Amniotic epithelial cell (primary cell): ENCODE measurements at regions not wholly inside any gene's neighbourhood (a gene's known extent, or its start where the extent isn't known, plus 50 kb on each side); places are given as distances from the start of the nearest gene placed in this dataset.
A peak's percentile ranks its signal among the peaks of the same experiment; 100 is the strongest.
"Not testable (repeated sequence)": the region's sequence is repeated elsewhere in the genome, so short reads cannot be mapped to it uniquely, and the experiment has no call there.

Source experiments
- DNase-seq: peaks from one replicate; pipeline ENCODE4 v3.0.0-alpha.2; 2010; ENCODE audit warnings: low read depth

DNA sequence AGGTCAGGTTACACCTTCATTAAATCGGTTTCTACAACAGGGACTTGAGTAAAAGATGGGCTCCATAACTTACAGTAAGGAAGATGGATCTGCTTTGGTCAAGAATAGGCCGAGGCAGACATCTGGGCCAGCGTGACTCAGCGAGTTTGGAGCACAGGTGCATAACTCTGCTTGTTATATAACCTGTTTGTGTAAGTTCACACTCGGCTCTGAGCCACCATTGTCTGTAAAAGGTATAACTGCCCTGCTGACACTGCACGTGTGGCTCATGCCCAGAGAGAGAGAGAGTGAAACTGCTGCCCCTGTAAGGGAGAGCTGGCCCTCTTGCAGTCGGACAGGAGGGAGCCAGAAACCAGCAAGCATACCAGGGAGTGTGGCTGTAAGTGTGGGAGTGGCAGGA lies 737.9 kb upstream of the SLC35B3 start:
- no peak for DNase-seq

DNA sequence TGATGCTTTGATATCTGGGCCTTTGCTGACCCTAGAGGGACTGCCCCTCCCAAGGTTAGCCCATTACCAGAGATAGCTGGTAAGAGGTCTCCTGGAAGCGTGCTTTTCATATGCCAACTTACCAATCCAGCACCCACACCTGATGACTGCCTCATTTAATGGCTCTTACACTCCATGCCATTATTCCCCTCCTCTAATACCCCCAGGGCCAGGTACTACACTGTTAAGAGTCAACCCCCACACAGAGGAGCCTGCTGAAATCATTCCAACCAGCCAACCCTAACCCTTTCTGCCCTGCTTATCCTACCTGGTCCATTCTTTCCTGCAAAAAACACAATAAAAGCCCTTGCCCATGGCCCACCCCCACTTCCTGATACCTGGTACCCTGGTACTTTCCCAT lies 736.8 kb upstream of the SLC35B3 start:
- DNase-seq: no peak

DNA sequence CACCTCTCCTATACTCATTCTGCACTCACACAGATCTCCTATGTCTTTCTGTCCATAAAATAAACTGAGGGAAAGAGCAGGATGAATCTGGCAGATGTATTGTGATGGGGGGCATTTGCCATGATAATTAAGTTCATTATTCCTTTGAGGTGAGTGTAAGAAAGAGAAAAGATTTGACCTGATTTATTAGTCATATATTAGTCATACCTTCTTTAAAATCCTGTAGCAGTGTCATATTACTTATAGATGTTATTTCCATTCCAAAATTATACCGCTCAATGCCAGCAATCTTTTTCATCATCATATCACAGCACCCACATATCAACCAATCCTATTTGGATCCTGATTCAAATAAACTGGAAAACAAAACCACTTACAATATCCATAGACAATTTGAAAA lies 733.3 kb upstream of the SLC35B3 start:
- DNase-seq: no peak

DNA sequence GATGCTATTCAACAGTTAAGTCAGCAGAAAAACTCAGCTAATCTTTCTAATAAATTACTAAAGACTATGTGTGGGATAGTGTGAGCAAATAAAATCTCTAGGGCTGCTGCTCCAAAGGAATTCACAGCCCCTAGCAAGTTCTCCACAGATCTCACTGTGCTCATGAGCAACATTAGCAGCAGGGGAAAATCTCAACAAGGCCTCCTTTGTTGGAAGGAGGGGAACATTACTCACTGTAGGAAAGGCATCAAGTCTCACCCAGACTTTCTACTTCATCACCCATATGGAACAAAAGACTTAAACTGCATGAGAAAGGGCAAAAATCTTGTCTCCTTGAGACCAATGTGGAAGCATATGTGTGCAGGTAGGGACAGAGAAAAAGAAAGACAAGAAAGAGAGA lies 726.4 kb upstream of the SLC35B3 start:
- DNase-seq: no peak

DNA sequence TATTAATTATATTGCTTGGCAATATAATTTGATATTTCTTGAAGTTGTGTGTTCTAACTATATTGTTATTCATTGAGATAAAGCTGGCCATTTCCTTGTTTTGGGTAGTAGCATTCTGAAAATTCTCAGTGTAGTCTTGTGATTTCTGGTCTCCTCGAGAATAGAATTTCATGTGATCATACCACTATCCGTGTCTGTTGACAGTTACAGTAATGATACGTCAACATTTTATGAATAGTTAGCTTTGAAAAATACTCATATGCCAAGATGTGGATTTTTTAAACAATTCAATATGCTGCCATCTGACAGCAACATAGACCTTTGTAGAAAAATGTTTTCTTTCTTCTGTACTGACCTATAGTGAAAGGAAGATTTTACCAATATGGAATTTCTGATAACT lies 723.7 kb upstream of the SLC35B3 start:
- DNase-seq: no peak

DNA sequence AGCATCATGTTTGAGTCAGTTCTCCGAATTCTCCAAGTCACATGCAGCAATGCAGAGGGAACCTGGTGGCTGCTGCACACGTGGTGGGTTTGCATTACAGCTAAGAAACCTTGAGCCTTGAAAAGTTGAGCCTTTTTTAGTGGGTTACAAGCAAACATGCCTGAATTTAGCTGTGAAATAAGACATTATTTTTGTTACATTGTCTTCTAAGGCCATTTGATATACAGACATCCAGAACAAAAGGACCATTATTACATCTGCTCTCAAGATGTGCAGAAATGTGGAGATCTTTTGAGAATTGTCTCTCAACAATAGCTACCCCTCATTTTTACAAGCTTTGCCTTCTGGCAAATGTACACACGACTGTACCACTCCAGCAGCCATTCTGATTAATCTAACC lies 720.5 kb upstream of the SLC35B3 start:
- no peak for DNase-seq

DNA sequence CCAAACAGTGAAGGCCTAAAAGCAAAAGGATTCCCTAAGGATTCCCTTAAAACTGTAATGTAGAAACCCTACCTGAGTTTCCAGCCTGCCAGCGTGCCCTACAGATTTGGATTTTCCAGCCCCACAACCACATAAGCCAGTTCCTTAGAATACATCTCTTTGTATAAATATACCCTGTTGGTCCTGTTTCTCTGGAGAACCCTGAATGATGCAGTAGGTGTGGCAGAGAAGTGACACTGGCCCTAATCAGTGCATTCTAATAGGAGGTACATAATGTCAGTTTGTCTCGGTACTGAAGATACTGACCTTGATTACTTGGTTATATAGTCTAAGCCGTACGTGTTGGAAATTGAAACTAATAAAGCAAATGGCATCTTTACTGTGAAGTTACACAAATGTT lies 707.8 kb upstream of the SLC35B3 start:
- no peak for DNase-seq

DNA sequence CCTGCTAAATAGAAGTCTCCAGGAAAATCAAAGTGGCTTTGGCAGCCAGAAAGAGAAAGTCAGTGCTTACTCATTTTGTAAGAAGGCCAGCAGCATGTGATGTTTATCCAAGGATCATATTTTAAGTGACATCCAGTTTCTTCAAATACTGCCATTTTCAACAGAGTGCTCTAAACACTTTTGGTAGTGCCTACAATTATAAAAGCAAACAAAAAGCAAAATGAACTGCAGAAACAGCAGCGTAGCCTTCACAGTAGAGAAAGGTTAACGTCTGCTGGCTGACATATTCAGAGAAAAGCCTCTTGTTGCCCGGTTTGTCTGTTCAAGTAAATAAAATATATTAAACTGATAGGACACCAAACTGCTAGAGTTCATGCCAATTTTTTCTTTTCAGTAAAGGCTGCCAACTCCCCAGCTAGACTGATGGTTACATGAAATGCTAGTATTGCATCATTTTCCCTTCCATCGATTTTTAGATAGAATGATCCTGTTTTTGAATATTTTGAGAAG lies 705.7 kb upstream of the SLC35B3 start:
- DNase-seq: no peak

DNA sequence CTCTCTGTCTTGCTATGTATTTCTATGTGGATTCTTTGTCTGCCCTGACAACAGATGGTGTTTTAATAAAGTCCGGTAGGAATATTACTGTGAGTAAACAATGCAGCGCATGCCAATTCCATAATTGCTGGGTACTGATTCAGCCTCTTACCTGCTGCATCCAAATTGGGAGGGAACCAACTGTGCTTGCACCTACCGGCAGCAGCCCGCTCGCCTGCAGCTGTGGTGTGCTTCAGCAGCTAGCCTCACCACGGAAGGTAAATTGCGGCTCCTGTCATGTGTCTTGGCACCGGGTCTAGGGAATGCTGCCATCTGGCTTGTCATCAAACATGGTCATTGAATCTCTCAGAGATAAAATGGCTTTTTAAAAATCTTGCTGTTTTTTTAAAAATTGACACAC lies 704.8 kb upstream of the SLC35B3 start:
- no peak for DNase-seq

DNA sequence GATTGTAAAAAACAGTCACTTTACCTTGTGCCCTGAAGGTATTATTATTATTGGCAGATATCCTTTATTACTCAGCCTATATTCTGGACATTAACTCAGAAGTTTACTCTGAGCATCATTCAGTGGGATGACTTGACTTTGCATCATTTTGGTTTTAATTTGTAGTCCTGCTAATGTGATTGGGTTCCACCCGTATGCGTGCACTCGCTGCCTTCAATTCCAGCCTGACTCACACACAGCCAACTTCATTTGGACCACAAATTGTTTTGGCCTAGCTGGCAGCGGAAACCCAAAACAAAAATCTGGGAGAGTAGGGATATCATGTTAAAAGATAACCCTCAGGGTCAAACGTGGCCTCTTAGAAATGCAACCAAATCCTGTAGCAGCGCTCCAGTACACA lies 704.4 kb upstream of the SLC35B3 start:
- DNase-seq: no peak

DNA sequence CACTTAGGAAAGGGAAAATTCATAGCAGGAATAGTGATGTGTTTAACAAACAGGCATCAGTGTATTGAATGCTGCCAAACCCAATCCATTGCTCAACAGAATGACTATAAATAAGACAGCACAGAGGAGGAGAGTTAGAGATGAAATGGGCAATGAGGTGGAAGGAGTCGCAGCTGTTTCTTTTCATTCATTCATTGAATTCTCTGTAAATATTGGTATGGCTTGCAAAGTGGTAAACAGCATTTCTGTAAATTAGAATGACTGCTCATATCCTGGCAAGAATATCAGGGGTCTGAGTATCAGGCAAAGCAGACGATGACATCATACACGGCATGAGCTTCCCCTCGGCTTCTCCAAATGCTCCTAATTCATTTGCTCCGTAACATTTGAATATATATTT lies 703.6 kb upstream of the SLC35B3 start:
- no peak for DNase-seq

DNA sequence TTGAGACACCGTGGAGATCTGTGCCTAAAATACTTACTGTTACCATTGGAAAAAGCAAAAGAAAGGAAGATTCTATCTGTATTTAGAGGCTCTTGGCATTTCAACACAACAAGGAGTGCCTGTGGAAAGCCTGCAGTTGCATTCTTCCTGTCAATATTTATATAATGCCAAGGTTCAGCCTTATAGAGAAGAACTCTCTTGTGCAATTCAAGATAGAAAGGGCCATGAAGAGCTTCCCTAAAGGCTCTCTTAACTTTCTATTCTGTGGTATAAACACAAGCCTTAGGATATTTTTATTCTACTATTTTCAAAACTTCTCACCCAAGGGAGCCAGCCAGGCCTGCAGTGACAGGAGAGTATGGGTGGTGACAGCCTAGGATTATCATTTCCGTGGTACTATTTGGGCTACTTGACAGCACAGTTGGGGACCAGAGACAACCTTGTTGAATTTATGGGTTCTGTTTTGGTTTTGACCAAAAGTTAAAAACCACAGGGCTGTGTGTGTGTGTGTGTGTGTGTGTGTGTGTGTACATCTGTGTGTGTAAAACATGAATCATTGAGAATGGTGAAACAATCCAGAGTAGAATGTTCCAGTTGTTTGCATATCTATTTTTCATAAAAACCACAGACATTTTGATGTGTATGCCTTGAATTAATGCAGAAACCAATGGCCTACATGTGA lies 700.9 kb upstream of the SLC35B3 start:
- DNase-seq: peak; percentile 45

DNA sequence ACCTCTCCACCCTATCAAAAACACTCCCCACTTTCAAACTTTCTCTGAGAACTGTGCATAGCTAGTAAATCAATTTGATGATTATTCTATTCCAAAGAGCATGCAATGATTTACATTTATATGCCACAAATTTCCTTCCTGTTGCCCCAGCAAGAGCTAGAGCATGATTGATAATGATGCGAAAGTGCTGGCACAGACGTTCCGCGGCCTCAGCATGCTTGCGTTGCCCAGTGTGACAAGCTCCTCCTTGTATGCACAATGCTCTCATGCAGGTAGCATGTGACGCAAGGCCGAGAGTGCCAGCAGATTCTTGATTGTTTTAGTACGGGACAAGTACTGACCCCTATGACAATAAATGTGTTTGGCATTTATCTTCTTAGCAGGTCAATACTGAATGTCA lies 696.3 kb upstream of the SLC35B3 start:
- DNase-seq: no peak

DNA sequence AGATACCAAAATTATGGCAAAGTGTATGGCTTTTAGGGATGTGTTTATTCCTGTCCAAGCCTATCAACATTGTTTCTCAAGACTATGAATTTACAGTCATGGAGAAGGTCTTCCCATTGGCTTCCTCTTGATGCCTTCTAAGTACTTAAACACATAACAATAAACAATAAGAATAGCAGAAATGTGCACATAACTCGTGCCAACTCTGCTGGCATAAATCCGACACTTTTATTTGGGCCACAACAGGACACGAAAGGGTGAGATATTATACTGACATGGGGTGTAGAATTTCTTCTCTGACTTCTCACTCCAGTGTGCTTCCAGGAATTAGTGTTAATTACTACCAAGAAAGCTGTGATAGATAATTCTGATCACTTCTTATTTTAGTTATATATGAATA lies 695.9 kb upstream of the SLC35B3 start:
- DNase-seq: no peak

DNA sequence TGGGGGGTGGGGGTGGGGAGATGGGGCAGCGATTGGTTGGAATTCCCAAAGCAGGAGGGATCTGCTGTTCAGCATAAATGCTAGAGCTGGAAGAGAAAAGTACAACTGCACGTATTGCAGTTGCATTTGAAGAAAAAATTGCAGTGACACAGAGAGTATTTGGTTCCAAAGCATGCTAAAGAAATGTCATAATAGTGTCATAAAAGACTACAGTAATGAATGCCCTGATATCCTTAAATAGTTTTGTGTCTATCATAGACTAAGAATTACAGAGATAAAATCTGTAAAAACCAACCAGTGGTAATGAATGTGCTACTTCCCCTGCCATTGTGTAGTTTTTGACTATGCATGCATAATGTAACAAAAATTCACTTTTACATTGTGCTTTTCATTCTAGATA lies 693.6 kb upstream of the SLC35B3 start:
- no peak for DNase-seq

DNA sequence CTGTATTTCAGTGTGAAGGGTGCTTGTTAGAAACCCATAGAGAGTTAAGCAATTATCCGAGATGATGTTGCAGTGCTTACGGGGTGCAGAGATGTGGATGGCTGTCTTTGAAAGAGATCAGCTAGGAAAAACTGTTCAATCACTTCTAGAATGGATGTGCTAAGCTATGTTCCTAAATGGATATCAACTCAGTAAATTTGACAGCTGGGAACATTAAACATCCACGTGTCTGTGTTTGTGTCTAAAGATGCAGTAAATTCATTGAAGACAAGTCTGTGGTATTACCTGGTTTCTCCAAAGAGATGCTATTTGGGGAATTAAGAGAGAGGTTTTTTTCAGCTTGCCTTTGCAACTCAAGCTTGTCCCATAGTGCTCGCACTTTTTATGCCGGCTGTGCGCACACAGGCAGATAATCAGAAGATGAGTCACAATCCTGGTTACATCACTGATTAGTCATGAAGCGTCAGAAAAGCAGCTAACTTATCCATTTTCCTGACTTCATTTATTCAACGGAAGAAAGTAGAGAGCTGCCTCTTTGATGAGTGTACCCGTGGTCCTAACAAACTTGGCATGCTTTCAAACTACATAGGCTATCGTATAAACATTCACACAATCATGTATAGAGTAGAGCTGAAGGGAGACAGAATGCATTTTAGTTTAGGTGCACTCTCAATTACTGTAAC lies 691.7 kb upstream of the SLC35B3 start:
- peak; percentile 78 for DNase-seq

DNA sequence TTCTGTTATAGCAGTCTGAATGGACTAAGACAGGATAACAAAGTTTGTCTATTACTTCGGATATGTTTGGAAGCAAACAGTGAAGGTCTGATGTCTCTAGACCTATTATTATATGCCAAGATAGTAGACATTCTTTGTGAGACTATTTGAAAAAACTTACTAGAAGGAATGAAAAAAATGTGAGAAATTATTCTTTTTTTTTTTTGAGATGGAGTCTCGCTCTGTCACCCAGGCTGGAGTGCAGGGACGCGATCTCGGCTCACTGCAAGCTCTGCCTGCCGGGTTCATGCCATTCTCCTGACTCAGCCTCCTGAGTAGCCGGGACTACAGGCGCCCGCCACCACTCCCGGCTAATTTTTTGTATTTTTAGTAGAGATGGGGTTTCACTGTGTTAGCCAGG lies 690.7 kb upstream of the SLC35B3 start:
- not testable (repeated sequence) for DNase-seq

DNA sequence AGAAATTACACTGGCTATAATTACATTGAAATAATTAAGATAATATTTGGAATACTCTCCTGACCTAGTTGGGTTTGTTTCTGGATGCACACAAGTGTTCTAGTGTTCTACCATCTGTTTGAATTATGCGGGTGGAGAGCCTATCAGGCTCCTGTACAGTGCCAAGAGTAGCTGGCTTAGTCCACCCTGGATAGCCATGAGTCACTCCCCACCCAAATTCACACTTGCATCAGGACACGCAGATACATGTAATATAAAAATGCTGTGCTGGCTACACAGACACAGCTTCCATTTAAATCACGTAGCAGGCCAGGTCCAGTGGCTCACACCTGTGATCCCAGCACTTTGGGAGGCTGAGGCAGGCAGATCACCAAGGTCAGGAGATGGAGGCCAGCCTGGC lies 686.2 kb upstream of the SLC35B3 start:
- no peak for DNase-seq

DNA sequence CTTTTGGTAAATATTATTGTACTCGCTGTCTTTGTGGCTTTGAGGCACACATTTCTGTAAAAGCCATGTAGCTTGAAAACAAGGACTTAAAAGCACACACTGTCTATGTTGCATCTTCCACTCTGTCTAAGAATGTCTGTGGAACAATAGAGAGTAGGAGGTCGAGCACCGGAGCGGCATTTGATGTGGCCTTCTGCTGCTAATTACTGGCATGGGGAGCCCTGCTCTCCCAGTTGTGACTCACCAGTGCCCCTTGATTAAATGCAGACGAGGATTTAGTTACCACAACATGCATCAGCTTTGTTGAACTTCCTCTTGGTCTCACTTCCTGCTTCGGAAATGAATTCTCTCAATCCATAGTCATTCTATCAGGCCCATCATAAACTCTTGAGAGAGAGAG lies 680.7 kb upstream of the SLC35B3 start:
- DNase-seq: peak; percentile 12

DNA sequence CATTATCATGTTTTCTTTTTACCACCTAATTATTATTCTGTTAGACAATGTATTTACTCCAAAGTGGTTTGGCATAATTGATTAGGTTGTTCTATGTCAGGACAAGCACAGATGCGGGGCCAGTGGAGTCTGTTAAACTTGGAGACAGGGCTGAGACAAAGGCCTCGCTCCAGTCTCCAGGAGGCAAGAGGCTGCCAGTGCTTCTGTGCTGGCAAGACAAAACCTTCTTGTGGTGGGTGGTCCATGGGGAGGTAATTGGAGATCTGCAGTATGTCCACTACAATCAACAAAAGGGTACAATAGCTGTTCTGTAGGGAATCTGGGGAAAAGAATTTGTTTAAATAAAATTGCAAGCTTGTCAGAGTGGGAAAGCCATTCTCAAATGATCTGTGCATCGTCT lies 677.2 kb upstream of the SLC35B3 start:
- no peak for DNase-seq

DNA sequence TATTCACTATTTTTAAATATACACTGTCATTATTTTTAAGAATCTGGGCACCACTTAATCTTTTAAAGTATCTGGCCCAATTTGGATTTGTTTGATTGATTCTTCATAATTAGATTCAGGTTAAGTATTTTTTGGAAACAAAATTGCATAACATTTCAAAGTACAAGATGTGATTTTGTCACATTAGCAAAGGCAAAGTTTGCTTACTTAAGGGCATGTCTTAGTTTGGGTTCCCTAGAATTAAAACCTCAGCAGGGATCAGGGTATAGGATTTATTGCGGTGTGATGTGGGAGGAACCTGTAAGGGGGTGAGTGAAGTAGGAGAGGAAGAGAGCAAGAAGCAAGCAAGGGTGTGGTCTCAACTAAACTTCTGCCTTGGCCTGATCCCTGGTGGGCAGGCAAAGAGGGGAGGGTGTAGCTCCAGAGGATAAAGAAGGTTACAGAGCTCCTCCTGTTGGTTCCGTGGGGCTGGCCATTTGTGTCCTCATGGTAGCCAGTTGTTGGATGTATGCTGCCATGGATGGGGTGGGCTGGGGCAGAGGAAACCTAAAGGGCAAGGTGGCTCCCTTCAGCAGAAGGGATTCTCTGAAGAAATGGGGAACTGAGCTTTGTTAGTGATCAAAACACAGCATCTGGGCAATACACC lies 668.7 kb upstream of the SLC35B3 start:
- DNase-seq: no peak

DNA sequence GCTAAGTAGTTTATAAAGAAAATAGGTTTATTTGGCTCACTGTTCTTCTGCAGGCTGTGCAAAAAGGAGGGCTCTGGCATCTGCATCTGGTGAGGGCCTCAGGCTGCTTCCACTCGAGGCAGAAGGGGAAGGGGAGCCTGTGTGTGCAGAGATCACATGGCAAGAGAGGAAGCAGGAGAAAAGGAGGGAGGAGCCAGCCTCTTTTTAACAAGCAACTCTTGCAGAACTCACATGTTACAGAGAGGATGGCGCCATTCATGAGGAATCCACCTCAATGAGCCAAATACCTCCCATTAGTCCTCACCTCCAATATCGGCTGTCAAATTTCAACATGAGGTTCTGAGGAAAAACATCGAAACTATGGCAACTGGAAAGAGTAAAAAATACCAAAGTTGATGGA lies 666.6 kb upstream of the SLC35B3 start:
- no peak for DNase-seq

DNA sequence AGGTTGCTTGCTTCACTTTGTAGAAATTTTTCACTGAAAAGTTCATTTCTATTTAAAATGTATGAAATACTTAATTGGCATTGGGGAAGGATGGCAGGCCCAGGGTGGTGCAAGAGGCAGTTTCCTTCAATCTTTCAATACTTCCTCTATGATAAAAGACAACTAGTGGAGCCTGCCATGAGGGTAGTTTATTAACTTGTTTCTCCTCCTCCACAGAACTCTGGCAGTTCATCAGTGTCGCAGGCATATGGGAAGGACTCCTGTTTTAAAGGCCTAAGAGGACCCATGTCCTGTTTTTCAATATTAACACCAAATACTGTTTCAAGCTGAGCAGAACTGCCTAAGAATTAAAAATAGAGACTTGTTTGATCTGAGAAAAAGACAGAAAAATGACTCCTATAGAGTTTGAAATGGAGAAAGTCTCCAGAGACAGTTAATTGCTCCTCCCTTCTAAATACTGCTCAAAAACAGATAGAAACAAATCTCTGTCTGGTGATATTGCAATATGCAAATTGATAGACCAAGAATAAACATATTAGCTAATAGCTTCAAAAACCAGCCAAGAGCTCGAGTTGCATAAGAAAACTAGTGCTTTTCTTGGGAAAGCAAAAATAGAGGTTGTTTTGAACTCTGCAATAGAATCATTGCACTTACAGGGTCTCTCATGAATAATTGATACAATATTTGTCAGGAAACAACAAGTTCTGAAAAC lies 665.7 kb upstream of the SLC35B3 start:
- no peak for DNase-seq
